NOMO-1 (cell line): ENCODE measurements at regions not wholly inside any gene's neighbourhood (a gene's known extent, or its start where the extent isn't known, plus 50 kb on each side); places are given as distances from the start of the nearest gene placed in this dataset.

Experiments used
- DNase-seq, 2 experiments: peaks; one replicate each; lab custom pipeline; 2025; ENCODE audit not compliant: unreplicated experiment in 2 of 2; lab: John Stamatoyannopoulos, UW

- DNase-seq, result no peak
These were observed 243.1 kb upstream of the SLC39A10 start for GRCh38 chr2:195413944-195414343.

GRCh38 chr2:195413422-195413821 lies 243.6 kb upstream of the SLC39A10 start:
- no peak for DNase-seq

- DNase-seq, result peak; percentile 2 to 26
These were observed 245.8 kb upstream of the SLC39A10 start for GRCh38 chr2:195411219-195411687.

- DNase-seq, result peak; percentile 12 to 74
These were observed 246.9 kb upstream of the SLC39A10 start for GRCh38 chr2:195410074-195410671.

- no peak for DNase-seq
These were observed 248.2 kb upstream of the SLC39A10 start for GRCh38 chr2:195408811-195409210.

- DNase-seq, result no peak
These were observed 248.8 kb upstream of the SLC39A10 start for GRCh38 chr2:195408196-195408595.

GRCh38 chr2:195407783-195408182 lies 249.2 kb upstream of the SLC39A10 start:
- DNase-seq, result peak; percentile 10 to 43

- no peak for DNase-seq
These were observed 250.0 kb upstream of the SLC39A10 start for GRCh38 chr2:195406886-195407603.

- no peak for DNase-seq
These were observed 252.4 kb upstream of the SLC39A10 start for GRCh38 chr2:195404651-195405050.

- no peak for DNase-seq
These were observed 260.5 kb upstream of the SLC39A10 start for GRCh38 chr2:195396479-195396878.

GRCh38 chr2:195395362-195395761 lies 261.7 kb upstream of the SLC39A10 start:
- DNase-seq, result no peak

- no peak for DNase-seq
These were observed 264.3 kb upstream of the SLC39A10 start for GRCh38 chr2:195392446-195393336.

- DNase-seq, result no peak
These were observed 266.2 kb upstream of the SLC39A10 start for GRCh38 chr2:195390686-195391321.

GRCh38 chr2:195388028-195388427 lies 269.0 kb upstream of the SLC39A10 start:
- DNase-seq, result no peak

- DNase-seq, result no peak
These were observed 274.8 kb upstream of the SLC39A10 start for GRCh38 chr2:195382186-195382585.

- DNase-seq, result no peak
These were observed 286.7 kb upstream of the SLC39A10 start for GRCh38 chr2:195370167-195370943.

GRCh38 chr2:195369218-195369587 lies 287.8 kb upstream of the SLC39A10 start:
- no peak for DNase-seq

GRCh38 chr2:195368249-195369217 lies 288.5 kb upstream of the SLC39A10 start:
- no peak for DNase-seq

GRCh38 chr2:195367809-195368208 lies 289.2 kb upstream of the SLC39A10 start:
- DNase-seq, result no peak
